ENCODE measurements at regions not wholly inside any gene's neighbourhood (a gene's known extent, or its start where the extent isn't known, plus 50 kb on each side); places are given as distances from the start of the nearest gene placed in this dataset.

DNA sequence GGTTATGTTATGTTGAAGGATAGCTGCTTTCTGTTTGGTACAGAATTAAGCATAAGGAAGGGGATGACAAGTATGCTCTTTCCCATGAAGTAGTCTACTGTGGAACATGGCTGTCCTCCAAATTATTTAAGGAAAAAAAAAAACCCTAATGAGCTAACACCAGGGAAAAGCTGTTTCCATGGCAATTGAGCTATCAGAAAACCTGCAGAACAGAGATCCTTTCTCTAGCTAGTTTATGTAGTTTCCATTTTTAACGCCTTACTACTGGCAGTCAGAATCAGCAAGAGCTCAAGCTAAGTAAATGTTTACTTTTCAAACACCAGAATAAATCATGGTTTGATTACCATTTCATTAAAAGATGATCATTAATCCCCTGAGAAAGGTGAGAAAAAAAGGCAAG, 287.4 kb upstream of the TARS1 start:
- TF ChIP-seq, protein P1, sequence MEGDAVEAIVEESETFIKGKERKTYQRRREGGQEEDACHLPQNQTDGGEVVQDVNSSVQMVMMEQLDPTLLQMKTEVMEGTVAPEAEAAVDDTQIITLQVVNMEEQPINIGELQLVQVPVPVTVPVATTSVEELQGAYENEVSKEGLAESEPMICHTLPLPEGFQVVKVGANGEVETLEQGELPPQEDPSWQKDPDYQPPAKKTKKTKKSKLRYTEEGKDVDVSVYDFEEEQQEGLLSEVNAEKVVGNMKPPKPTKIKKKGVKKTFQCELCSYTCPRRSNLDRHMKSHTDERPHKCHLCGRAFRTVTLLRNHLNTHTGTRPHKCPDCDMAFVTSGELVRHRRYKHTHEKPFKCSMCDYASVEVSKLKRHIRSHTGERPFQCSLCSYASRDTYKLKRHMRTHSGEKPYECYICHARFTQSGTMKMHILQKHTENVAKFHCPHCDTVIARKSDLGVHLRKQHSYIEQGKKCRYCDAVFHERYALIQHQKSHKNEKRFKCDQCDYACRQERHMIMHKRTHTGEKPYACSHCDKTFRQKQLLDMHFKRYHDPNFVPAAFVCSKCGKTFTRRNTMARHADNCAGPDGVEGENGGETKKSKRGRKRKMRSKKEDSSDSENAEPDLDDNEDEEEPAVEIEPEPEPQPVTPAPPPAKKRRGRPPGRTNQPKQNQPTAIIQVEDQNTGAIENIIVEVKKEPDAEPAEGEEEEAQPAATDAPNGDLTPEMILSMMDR (IDR thresholded peaks at IDR 0.05; ENCODE audit: low read length): no peak
- TF ChIP-seq EZH2 (optimal IDR thresholded peaks at IDR 0.05; ENCODE audit: low read depth, low read length): no peak
- no peak for TF ChIP-seq EZH2phosphoT487 (IDR thresholded peaks at IDR 0.05; ENCODE audit: low read length)
